Fibroblast of lung (primary cell): ENCODE measurements at regions not wholly inside any gene's neighbourhood (a gene's known extent, or its start where the extent isn't known, plus 50 kb on each side); places are given as distances from the start of the nearest gene placed in this dataset.

Source experiments
- EZH2 ChIP-seq: IDR thresholded peaks from 2 replicates; pipeline ENCODE4 v1.5.1; 2012; ENCODE audit warnings: low read length, control low read depth, mild to moderate bottlenecking; ENCODE audit errors: missing control alignments
- TF ChIP-seq, protein P1 (sequence below), 2 donors: IDR thresholded peaks in 1 of 2; conservative IDR thresholded peaks in 1 of 2; 1 replicate in 1 of 2; 2 replicates in 1 of 2; pipeline ENCODE4 v1.5.1; 2011 to 2012; ENCODE audit warnings: low read length in 2 of 2, control low read depth in 1 of 2, inconsistent platforms in 1 of 2, low read depth in 1 of 2, mild to moderate bottlenecking in 1 of 2

- no peak for TF ChIP-seq EZH2
- TF ChIP-seq, protein P1, sequence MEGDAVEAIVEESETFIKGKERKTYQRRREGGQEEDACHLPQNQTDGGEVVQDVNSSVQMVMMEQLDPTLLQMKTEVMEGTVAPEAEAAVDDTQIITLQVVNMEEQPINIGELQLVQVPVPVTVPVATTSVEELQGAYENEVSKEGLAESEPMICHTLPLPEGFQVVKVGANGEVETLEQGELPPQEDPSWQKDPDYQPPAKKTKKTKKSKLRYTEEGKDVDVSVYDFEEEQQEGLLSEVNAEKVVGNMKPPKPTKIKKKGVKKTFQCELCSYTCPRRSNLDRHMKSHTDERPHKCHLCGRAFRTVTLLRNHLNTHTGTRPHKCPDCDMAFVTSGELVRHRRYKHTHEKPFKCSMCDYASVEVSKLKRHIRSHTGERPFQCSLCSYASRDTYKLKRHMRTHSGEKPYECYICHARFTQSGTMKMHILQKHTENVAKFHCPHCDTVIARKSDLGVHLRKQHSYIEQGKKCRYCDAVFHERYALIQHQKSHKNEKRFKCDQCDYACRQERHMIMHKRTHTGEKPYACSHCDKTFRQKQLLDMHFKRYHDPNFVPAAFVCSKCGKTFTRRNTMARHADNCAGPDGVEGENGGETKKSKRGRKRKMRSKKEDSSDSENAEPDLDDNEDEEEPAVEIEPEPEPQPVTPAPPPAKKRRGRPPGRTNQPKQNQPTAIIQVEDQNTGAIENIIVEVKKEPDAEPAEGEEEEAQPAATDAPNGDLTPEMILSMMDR (conservative IDR thresholded peaks at IDR 0.05 in 1 of 2, IDR thresholded peaks at IDR 0.05 in 1 of 2; ENCODE audit: low read depth in 1 of 2, low read length in 2 of 2), result no peak
These were observed 164.7 kb upstream of the CHD6 start for GRCh38 chr20:41782730-41783406.
